ENCODE measurements at regions not wholly inside any gene's neighbourhood (a gene's known extent, or its start where the extent isn't known, plus 50 kb on each side); places are given as distances from the start of the nearest gene placed in this dataset.

DNA sequence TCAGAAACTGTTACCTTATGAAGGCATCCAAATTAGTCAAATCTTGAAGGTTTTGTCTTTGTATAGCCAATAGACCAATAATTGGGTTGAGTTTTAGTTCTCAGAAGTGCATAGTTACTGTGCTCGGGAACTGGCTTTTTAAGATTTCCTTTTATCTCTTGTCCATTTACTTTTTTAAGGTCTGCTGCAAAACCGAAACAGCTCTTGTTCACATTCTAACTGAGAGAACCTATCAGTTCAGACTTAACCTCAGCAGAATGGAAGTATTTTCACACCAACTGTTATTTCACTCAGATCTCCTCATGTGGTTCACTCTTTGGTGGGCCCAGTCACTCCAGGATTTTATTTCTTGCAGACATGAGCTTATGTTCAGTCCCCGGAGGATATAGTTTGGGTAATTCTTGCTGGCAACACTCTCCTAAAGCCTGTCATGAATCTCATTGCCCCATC, 55.5 kb downstream of the TPBG start:
- TF ChIP-seq REST (IDR thresholded peaks at IDR 0.05; ENCODE audit: low read depth) = no peak
- TF ChIP-seq TEAD4 (IDR thresholded peaks at IDR 0.05) = no peak
- no peak for TF ChIP-seq CREB1 (IDR thresholded peaks at IDR 0.05; ENCODE audit: low read depth)
- TF ChIP-seq, protein P1, sequence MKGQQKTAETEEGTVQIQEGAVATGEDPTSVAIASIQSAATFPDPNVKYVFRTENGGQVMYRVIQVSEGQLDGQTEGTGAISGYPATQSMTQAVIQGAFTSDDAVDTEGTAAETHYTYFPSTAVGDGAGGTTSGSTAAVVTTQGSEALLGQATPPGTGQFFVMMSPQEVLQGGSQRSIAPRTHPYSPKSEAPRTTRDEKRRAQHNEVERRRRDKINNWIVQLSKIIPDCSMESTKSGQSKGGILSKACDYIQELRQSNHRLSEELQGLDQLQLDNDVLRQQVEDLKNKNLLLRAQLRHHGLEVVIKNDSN (IDR thresholded peaks at IDR 0.05) = no peak

DNA sequence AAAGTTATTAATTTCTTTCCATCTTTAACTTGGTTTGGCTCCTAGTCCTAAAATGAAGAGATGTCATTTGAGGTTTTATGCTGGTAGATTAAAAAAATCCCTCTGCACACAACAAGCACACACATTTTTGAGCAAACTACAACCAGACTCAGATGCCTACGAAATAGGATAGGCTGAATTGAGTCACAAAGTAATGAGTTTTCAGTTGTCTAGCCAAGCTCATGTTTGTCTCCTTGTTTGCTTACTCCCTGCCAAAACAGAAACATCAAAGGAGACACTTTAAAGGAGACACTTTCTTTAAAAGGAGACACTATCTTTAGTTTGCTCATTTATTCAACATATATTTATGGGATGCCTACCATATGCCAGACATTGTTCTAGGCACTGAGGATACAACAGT, 56.2 kb downstream of the TPBG start:
- no peak for TF ChIP-seq EP300 (IDR thresholded peaks at IDR 0.05; ENCODE audit: borderline replicate concordance)
- no peak for TF ChIP-seq RAD21 (IDR thresholded peaks at IDR 0.05; ENCODE audit: low read depth)
- TF ChIP-seq ZBTB7A (IDR thresholded peaks at IDR 0.05; ENCODE audit: low read depth) = no peak
- TF ChIP-seq, protein P2, sequence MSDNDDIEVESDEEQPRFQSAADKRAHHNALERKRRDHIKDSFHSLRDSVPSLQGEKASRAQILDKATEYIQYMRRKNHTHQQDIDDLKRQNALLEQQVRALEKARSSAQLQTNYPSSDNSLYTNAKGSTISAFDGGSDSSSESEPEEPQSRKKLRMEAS (IDR thresholded peaks at IDR 0.05) = no peak
- TF ChIP-seq TAF1 (IDR thresholded peaks at IDR 0.05; ENCODE audit: low read depth) = no peak
- TF ChIP-seq REST (IDR thresholded peaks at IDR 0.05; ENCODE audit: low read depth) = no peak
- TF ChIP-seq, protein P1 (IDR thresholded peaks at IDR 0.05) = no peak
- no peak for TF ChIP-seq NFIC (IDR thresholded peaks at IDR 0.05)
- TF ChIP-seq CEBPB (IDR thresholded peaks at IDR 0.05) = no peak
- no peak for TF ChIP-seq EGR1 (IDR thresholded peaks at IDR 0.05)
- TF ChIP-seq TCF12 (IDR thresholded peaks at IDR 0.05; ENCODE audit: low read depth) = no peak
- TF ChIP-seq CREB1 (IDR thresholded peaks at IDR 0.05; ENCODE audit: low read depth) = no peak
- TF ChIP-seq FOXM1 (IDR thresholded peaks at IDR 0.05; ENCODE audit: borderline replicate concordance, low read depth) = no peak
- no peak for TF ChIP-seq YY1 (IDR thresholded peaks at IDR 0.05; ENCODE audit: low read depth)
- no peak for TF ChIP-seq TEAD4 (IDR thresholded peaks at IDR 0.05)

- no peak for TF ChIP-seq CREB1 (IDR thresholded peaks at IDR 0.05; ENCODE audit: low read depth)
- no peak for TF ChIP-seq TCF12 (IDR thresholded peaks at IDR 0.05; ENCODE audit: low read depth)
- TF ChIP-seq, protein P1 (IDR thresholded peaks at IDR 0.05) = no peak
- TF ChIP-seq, protein P2 (IDR thresholded peaks at IDR 0.05) = no peak
- no peak for TF ChIP-seq ZBTB7A (IDR thresholded peaks at IDR 0.05; ENCODE audit: low read depth)
- TF ChIP-seq REST (IDR thresholded peaks at IDR 0.05; ENCODE audit: low read depth) = no peak
- TF ChIP-seq TAF1 (IDR thresholded peaks at IDR 0.05; ENCODE audit: low read depth) = no peak
- no peak for TF ChIP-seq CEBPB (IDR thresholded peaks at IDR 0.05)
- TF ChIP-seq EP300 (IDR thresholded peaks at IDR 0.05; ENCODE audit: borderline replicate concordance) = no peak
- TF ChIP-seq YY1 (IDR thresholded peaks at IDR 0.05; ENCODE audit: low read depth) = no peak
- no peak for TF ChIP-seq TEAD4 (IDR thresholded peaks at IDR 0.05)
- TF ChIP-seq EGR1 (IDR thresholded peaks at IDR 0.05) = no peak
- TF ChIP-seq NFIC (IDR thresholded peaks at IDR 0.05) = no peak
- no peak for TF ChIP-seq FOXM1 (IDR thresholded peaks at IDR 0.05; ENCODE audit: borderline replicate concordance, low read depth)
- TF ChIP-seq RAD21 (IDR thresholded peaks at IDR 0.05; ENCODE audit: low read depth) = no peak
Measured at GRCh38 chr6:82430611-82431010, 67.0 kb downstream of the TPBG start.

GRCh38 chr6:82436740-82437139, 73.1 kb downstream of the TPBG start:
- no peak for TF ChIP-seq CEBPB (IDR thresholded peaks at IDR 0.05)

- TF ChIP-seq, protein P1 (IDR thresholded peaks at IDR 0.05) = no peak
- no peak for TF ChIP-seq REST (IDR thresholded peaks at IDR 0.05; ENCODE audit: low read depth)
- no peak for TF ChIP-seq CEBPB (IDR thresholded peaks at IDR 0.05)
- TF ChIP-seq EP300 (IDR thresholded peaks at IDR 0.05; ENCODE audit: borderline replicate concordance) = no peak
- TF ChIP-seq YY1 (IDR thresholded peaks at IDR 0.05; ENCODE audit: low read depth) = no peak
- no peak for TF ChIP-seq FOXM1 (IDR thresholded peaks at IDR 0.05; ENCODE audit: borderline replicate concordance, low read depth)
- TF ChIP-seq TEAD4 (IDR thresholded peaks at IDR 0.05) = no peak
- no peak for TF ChIP-seq NFIC (IDR thresholded peaks at IDR 0.05)
Measured at GRCh38 chr6:82437701-82438100, 74.1 kb downstream of the TPBG start.
